HG03520 (cell line): ENCODE measurements at regions not wholly inside any gene's neighbourhood (a gene's known extent, or its start where the extent isn't known, plus 50 kb on each side); places are given as distances from the start of the nearest gene placed in this dataset.

ENCODE experiments used
- ATAC-seq: cut with Tn5 transposase; IDR thresholded peaks from one replicate; pipeline ENCODE4 v1.9.1; 2021; ENCODE audit warnings: mild to moderate bottlenecking, moderate library complexity; ENCODE audit not compliant: unreplicated experiment

DNA sequence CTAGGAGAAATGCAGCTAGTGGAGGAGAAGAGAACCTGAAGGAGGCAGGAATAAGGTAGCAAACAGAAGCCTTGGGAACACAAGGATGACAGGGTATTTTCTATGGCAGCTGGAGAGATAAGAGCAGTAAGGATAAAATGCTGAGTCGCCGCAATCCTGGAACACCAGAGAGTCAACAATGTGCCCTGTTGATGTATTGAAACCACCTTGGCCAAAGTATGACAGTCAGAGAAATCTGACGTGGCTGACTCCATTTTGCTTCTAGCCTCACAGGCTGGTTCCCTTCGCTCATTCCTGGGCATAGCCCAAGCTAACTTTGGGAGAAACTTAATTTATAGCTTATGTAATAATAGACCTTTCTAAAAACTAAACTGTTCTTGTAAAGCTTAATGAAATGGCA, 56.6 kb upstream of the C4orf54 start:
- no peak for ATAC-seq

DNA sequence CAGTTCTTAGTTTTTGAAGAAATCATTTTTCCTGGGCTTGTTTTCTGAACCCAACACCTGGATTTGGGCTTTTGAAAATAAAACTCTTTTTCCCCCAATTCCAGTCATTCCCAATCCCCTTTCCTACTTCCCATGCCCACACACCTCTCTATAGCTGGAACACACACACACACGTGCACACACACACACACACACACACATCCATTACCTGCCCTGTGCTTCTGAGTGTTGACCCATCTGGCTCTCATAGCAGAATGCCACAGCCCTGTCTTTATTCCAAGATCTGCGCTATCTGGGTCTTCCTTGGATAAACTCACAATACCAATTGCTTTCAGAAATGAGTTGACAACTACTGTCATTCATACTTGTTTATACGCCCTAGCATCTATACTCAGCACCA, 54.9 kb upstream of the C4orf54 start:
- no peak for ATAC-seq

DNA sequence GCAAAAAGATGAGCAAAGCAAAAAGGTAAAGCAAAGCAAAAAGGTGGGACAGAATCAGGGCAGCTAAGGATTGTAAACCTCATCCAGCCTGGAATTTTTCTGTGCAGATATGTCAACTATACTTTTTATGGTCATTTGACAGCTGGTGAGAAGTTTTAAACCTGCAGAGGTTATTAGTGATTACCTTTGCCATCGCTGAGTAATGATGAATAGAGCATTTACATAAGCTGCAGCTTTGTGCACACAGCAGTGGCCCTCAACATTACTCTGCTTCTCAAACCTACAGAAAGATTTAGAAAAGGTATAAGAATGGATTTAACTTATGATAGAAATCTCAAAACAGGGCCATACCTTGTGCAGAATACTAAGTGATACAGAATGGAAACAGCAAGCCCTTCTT, 54.5 kb upstream of the C4orf54 start:
- ATAC-seq: no peak

DNA sequence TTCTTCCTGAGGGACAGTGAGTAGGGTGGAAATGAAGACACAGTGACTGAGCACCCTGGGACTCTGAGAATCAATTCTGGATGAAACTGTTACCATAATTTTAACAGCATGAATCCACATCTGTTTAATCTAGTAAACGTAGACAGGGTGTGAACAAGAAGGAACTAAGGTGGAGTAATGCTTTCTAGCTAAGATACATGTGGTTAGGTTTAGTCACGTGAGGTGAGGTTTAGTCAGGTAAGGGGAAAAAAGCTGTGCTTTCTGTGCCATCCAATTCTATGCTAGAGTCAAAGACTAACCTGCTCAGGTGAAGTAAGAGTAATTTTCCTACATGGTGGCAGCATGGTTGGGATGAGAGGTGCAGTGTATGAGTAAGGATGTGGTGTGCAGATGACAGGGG, 54.0 kb upstream of the C4orf54 start:
- no peak for ATAC-seq

DNA sequence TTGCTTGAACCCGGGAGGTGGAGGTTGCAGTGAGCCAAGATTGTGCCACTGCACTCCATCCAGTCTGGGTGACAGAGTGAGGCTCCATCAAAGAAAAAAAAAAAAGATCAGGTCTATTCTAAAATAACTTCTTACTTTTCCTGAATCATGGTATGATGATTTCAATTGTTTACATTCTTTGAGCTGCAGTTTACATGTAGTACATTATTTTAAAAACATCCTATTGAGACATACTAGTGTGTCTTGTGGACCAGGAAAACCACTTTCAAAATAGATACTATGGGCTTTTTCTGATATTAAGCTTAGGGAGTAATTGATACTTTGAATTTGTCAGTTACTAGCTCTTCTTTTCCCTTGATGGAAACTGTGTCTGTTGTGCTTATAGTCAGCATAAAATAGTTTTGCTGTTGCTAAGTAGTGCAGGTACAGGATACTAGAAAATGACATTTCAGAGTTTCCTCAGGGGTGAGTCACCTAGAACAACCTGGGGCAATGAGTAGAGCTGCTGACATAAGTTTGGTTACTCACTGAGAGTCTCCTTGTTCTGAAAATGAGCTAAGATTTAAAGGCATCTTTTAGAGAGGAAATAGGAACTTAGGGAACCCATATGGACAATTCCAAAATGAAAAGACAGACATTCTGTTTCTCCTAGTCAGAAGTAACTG, 53.2 kb upstream of the C4orf54 start:
- no peak for ATAC-seq

DNA sequence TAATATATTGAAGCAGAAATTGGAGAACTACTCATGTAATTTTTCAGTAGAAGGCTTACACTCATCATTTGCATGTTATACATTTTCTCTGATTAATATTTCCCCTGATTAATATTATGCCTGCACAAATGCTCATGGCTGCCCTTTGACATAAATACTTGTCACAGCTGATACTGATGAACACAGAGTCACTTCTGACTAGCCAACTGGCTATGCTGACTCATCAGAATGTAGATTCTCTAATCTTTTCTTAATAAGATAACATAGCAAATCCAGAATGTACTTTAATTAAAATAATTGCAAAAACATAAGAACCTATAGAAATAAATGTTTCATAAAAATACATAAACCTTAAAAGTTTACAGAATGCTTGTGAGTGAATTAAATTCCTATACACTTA, 52.4 kb upstream of the C4orf54 start:
- ATAC-seq: no peak

DNA sequence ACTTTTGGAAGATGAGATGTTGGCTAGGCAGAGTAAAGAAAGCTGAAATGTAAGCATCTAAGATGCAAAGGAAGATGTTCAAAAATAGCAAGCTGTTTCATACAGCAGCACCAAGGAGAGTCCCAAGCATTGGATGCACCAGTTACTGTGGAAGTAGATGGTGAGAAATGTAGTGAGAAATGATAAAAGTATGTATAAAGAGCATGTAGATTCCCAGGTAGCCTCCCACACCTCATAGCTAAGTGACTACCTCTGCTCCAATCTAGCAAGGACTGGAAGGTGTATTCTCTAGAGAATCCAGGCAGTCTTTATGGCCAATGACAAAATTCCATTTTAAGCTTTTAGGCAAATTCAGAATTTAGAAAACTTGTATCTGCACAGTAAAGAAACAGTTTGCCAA, 50.9 kb upstream of the C4orf54 start:
- no peak for ATAC-seq
